ENCODE measurements at regions not wholly inside any gene's neighbourhood (a gene's known extent, or its start where the extent isn't known, plus 50 kb on each side); places are given as distances from the start of the nearest gene placed in this dataset.

GRCh38 chr2:198695879-198696278 is 761.9 kb downstream of the SATB2 start:
- CTCF ChIA-PET (ENCODE audit: partially characterized antibody), result no interaction called here

DNA sequence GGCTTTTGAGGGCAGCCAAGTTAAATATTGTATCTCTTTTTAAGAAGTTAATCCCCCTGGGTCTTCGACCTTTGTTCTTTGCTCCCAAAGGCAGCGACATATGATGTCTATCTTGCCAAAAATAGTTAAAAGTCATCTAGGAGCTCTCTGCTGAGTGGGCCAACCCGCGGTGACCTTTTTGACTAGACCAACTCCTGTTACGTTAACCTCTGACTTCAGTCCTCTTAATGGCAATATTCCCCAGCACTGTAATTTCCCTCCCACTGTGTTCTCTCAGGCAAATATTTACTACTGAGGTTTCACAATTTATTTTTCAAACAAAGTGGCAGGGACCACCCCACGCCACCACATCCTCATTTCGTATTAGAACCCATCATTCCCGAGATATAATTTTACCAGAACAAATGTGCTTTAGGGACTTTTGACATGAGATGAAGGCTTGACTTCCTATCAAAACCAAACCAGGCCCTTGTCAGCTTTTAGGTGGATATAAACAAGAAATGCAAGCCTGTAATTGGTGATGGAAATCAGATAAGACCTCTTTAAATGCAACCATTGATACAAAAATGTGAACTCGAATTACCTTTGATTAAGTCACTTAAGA is 764.7 kb downstream of the SATB2 start:
- H3K27me3 Mint-ChIP-seq, result no peaks in the 10 kb centered on the region
- Histone ChIP-seq H3K4me1 (ENCODE audit: insufficient read depth, low read length) (no peaks in the 10 kb centered on the region), H3K27me3 (ENCODE audit: insufficient read depth, low read length) (no peaks in the 10 kb centered on the region), H3K9me3 (ENCODE audit: control insufficient read depth in 1 of 2, low read length in 2 of 2) (no peaks in the 10 kb centered on the region), H3K4me3 (ENCODE audit: low read length in 2 of 2) (no peak overlapping the region), H3K36me3 (ENCODE audit: insufficient read depth, low read length) (no peaks in the 10 kb centered on the region), H3K27ac (ENCODE audit: low read depth, low read length) (no peak overlapping the region)
- H3K4me3 Mint-ChIP-seq, result no peak overlapping the region
- POLR2A ChIA-PET (ENCODE audit: partially characterized antibody), result no interaction called here
- CTCF ChIA-PET (ENCODE audit: partially characterized antibody), result no interaction called here
- no peak for DNase-seq
- H3K4me1 Mint-ChIP-seq, result no peaks in the 10 kb centered on the region
- intact Hi-C loops (cut with micrococcal nuclease), result no loop called here
- no peak overlapping the region for H3K27ac Mint-ChIP-seq
- peaks cover 0 to 8% (median 0%) of the 10 kb centered on the region in 8 donors for H3K9me3 Mint-ChIP-seq
- H3K36me3 Mint-ChIP-seq, result no peaks in the 10 kb centered on the region

More at GRCh38 chr2:198695879-198696278, 761.9 kb downstream of the SATB2 start:
- H3K36me3 ChIP-seq (ENCODE audit: insufficient read depth, low read length), result no peaks in the 10 kb centered on the region
- Mint-ChIP-seq H3K4me3 (no peak overlapping the region), H3K36me3 (no peaks in the 10 kb centered on the region), H3K4me1 (no peaks in the 10 kb centered on the region), H3K27me3 (peaks cover 0 to 2% of the 10 kb centered on the region in 2 donors), H3K27ac (no peak overlapping the region), H3K9me3 (peaks cover 0 to 2% (median 0%) of the 10 kb centered on the region in 8 donors)
- intact Hi-C loops (cut with micrococcal nuclease), result no loop called here
- no peaks in the 10 kb centered on the region for H3K27me3 ChIP-seq (ENCODE audit: insufficient read depth, low read length)
- POLR2A ChIA-PET (ENCODE audit: partially characterized antibody), result no interaction called here
- no peak overlapping the region for H3K27ac ChIP-seq (ENCODE audit: low read depth, low read length)
- DNase-seq, result no peak
- H3K9me3 ChIP-seq (ENCODE audit: control insufficient read depth in 1 of 2, low read length in 2 of 2), result no peaks in the 10 kb centered on the region
- H3K4me3 ChIP-seq (ENCODE audit: low read length in 2 of 2), result no peak overlapping the region
- H3K4me1 ChIP-seq (ENCODE audit: insufficient read depth, low read length), result no peaks in the 10 kb centered on the region

- Mint-ChIP-seq H3K9me3 (peaks cover 0 to 8% (median 0%) of the 10 kb centered on the region in 8 donors), H3K36me3 (no peaks in the 10 kb centered on the region), H3K27ac (no peak overlapping the region), H3K4me3 (no peak overlapping the region), H3K27me3 (no peaks in the 10 kb centered on the region), H3K4me1 (no peaks in the 10 kb centered on the region)
- CTCF ChIA-PET (ENCODE audit: partially characterized antibody), result no interaction called here
- H3K27me3 ChIP-seq (ENCODE audit: insufficient read depth, low read length), result no peaks in the 10 kb centered on the region
- H3K4me3 ChIP-seq (ENCODE audit: low read length in 2 of 2), result no peak overlapping the region
- intact Hi-C loops (cut with micrococcal nuclease), result no loop called here
- H3K36me3 ChIP-seq (ENCODE audit: insufficient read depth, low read length), result no peaks in the 10 kb centered on the region
- no peaks in the 10 kb centered on the region for H3K4me1 ChIP-seq (ENCODE audit: insufficient read depth, low read length)
- H3K9me3 ChIP-seq (ENCODE audit: control insufficient read depth in 1 of 2, low read length in 2 of 2), result no peaks in the 10 kb centered on the region
- no peak overlapping the region for H3K27ac ChIP-seq (ENCODE audit: low read depth, low read length)
- no peak for DNase-seq
- POLR2A ChIA-PET (ENCODE audit: partially characterized antibody), result no interaction called here
Observed at GRCh38 chr2:198691236-198691635, 766.5 kb downstream of the SATB2 start.

DNA sequence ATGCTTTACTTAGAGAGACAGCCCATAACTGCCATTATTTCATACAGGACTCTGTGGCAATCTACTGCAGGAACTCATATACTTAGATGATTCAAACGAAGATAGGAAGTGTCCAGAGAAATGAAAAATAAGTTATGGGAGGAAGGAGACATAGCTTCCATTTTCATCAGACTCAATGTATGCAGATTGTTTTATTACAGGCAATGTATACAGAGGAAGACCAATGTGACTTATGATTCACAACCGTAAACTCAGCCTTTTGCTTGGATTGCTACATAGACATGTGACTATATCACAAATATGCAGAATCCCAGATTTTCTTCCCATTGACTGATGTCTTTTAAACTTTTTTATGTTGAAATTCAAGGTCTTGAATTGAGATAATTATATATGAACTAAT is 793.4 kb downstream of the SATB2 start:
- H3K27me3 ChIP-seq (ENCODE audit: insufficient read depth, low read length), result no peaks in the 10 kb centered on the region
- intact Hi-C loops (cut with micrococcal nuclease), result no loop called here
- H3K36me3 ChIP-seq (ENCODE audit: insufficient read depth, low read length), result no peaks in the 10 kb centered on the region
- Mint-ChIP-seq H3K4me1 (no peaks in the 10 kb centered on the region), H3K9me3 (peaks cover 0 to 6% (median 0%) of the 10 kb centered on the region in 8 donors), H3K27ac (no peak overlapping the region), H3K27me3 (no peaks in the 10 kb centered on the region), H3K36me3 (no peaks in the 10 kb centered on the region), H3K4me3 (no peak overlapping the region)
- POLR2A ChIA-PET (ENCODE audit: partially characterized antibody), result no interaction called here
- no peaks in the 10 kb centered on the region for H3K9me3 ChIP-seq (ENCODE audit: control insufficient read depth in 1 of 2, low read length in 2 of 2)
- no peak overlapping the region for H3K4me3 ChIP-seq (ENCODE audit: low read length in 2 of 2)
- no peak overlapping the region for H3K27ac ChIP-seq (ENCODE audit: low read depth, low read length)
- DNase-seq, result no peak
- CTCF ChIA-PET (ENCODE audit: partially characterized antibody), result no interaction called here
- no peaks in the 10 kb centered on the region for H3K4me1 ChIP-seq (ENCODE audit: insufficient read depth, low read length)

DNA sequence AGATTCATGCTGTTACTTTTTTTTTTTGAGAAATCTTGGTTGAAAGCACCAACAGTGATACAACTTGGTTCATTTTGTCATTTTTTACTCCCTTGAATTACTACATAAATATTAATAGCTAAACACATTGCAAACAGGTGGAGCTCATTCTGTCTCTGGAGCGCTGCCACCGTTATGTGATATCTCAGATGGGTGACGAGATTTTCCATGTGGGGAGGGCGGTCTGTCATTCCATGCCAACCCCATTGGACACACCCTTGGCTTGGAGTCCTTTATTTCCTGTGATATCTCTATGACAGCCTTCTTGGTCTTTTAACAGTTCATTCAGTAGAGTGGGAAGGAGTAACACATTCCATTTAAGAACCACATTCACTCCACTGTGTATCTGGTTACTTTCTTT is 794.8 kb downstream of the SATB2 start:
- no peak overlapping the region for H3K4me3 Mint-ChIP-seq
- ChIA-PET CTCF (ENCODE audit: partially characterized antibody) (no interaction called here), POLR2A (ENCODE audit: partially characterized antibody) (no interaction called here)
- DNase-seq, result no peak
- H3K4me1 ChIP-seq (ENCODE audit: insufficient read depth, low read length), result no peaks in the 10 kb centered on the region
- no peak overlapping the region for H3K27ac ChIP-seq (ENCODE audit: low read depth, low read length)
- H3K27me3 ChIP-seq (ENCODE audit: insufficient read depth, low read length), result no peaks in the 10 kb centered on the region
- H3K9me3 ChIP-seq (ENCODE audit: control insufficient read depth in 1 of 2, low read length in 2 of 2), result no peaks in the 10 kb centered on the region
- intact Hi-C loops (cut with micrococcal nuclease), result no loop called here
- no peaks in the 10 kb centered on the region for H3K27me3 Mint-ChIP-seq
- no peak overlapping the region for H3K27ac Mint-ChIP-seq
- no peaks in the 10 kb centered on the region for H3K4me1 Mint-ChIP-seq
- peaks cover 0 to 2% (median 0%) of the 10 kb centered on the region in 8 donors for H3K9me3 Mint-ChIP-seq
- no peaks in the 10 kb centered on the region for H3K36me3 Mint-ChIP-seq
- no peak overlapping the region for H3K4me3 ChIP-seq (ENCODE audit: low read length in 2 of 2)
- H3K36me3 ChIP-seq (ENCODE audit: insufficient read depth, low read length), result no peaks in the 10 kb centered on the region

- Mint-ChIP-seq H3K4me3 (no peak overlapping the region), H3K9me3 (peaks cover 0 to 2% (median 0%) of the 10 kb centered on the region in 8 donors), H3K27me3 (no peaks in the 10 kb centered on the region), H3K36me3 (no peaks in the 10 kb centered on the region), H3K27ac (no peak overlapping the region), H3K4me1 (no peaks in the 10 kb centered on the region)
- H3K4me1 ChIP-seq (ENCODE audit: insufficient read depth, low read length), result no peaks in the 10 kb centered on the region
- H3K36me3 ChIP-seq (ENCODE audit: insufficient read depth, low read length), result no peaks in the 10 kb centered on the region
- no peaks in the 10 kb centered on the region for H3K9me3 ChIP-seq (ENCODE audit: control insufficient read depth in 1 of 2, low read length in 2 of 2)
- no peak overlapping the region for H3K27ac ChIP-seq (ENCODE audit: low read depth, low read length)
- DNase-seq, result no peak
- H3K27me3 ChIP-seq (ENCODE audit: insufficient read depth, low read length), result no peaks in the 10 kb centered on the region
- ChIA-PET POLR2A (ENCODE audit: partially characterized antibody) (no interaction called here), CTCF (ENCODE audit: partially characterized antibody) (no interaction called here)
- no peak overlapping the region for H3K4me3 ChIP-seq (ENCODE audit: low read length in 2 of 2)
- intact Hi-C loops (cut with micrococcal nuclease), result no loop called here
Observed at GRCh38 chr2:198660501-198660900, 797.2 kb downstream of the SATB2 start.

GRCh38 chr2:198659096-198659870 is 798.5 kb downstream of the SATB2 start:
- Mint-ChIP-seq H3K27me3 (no peaks in the 10 kb centered on the region), H3K9me3 (peaks cover 0 to 2% (median 0%) of the 10 kb centered on the region in 8 donors), H3K4me1 (no peaks in the 10 kb centered on the region), H3K36me3 (no peaks in the 10 kb centered on the region), H3K4me3 (no peak overlapping the region), H3K27ac (no peak overlapping the region)
- H3K4me1 ChIP-seq (ENCODE audit: insufficient read depth, low read length), result no peaks in the 10 kb centered on the region
- no peak overlapping the region for H3K4me3 ChIP-seq (ENCODE audit: low read length in 2 of 2)
- CTCF ChIA-PET (ENCODE audit: partially characterized antibody), result no interaction called here
- no peaks in the 10 kb centered on the region for H3K9me3 ChIP-seq (ENCODE audit: control insufficient read depth in 1 of 2, low read length in 2 of 2)
- no peak overlapping the region for H3K27ac ChIP-seq (ENCODE audit: low read depth, low read length)
- H3K27me3 ChIP-seq (ENCODE audit: insufficient read depth, low read length), result no peaks in the 10 kb centered on the region
- no peak for DNase-seq
- intact Hi-C loops (cut with micrococcal nuclease), result no loop called here
- H3K36me3 ChIP-seq (ENCODE audit: insufficient read depth, low read length), result no peaks in the 10 kb centered on the region
- POLR2A ChIA-PET (ENCODE audit: partially characterized antibody), result no interaction called here

Data from CD4-positive, alpha-beta memory T cell (primary cell).